SK-N-SH treated with all-trans-retinoic acid at 6 μM for 48 hours (cell line): ENCODE measurements at regions not wholly inside any gene's neighbourhood (a gene's known extent, or its start where the extent isn't known, plus 50 kb on each side); places are given as distances from the start of the nearest gene placed in this dataset.

Experiments used
- ATAC-seq: fragments of 200-7000 bp; cut with Tn5 transposase; 3 replicates; pipeline ENCODE4 v1.9.1; 2020; ENCODE audit warnings: mild to moderate bottlenecking, moderate library complexity
- ARNTL ChIP-seq: fragments of 450-650 bp; formaldehyde crosslinking; IDR thresholded peaks from 2 replicates; pipeline ENCODE4 v1.5.0; 2020; ENCODE audit warnings: low read depth, mild to moderate bottlenecking, moderate library complexity, borderline replicate concordance
- BACH2 ChIP-seq: fragments of 250-450 bp; sonication (Bioruptor Pico); IDR thresholded peaks from 2 replicates; pipeline ENCODE4 v1.9.0; 2021; ENCODE audit warnings: mild to moderate bottlenecking, borderline replicate concordance
- CREB5 ChIP-seq: fragments of 250-450 bp; sonication (Bioruptor Pico); IDR thresholded peaks from 2 replicates; pipeline ENCODE4 v1.5.1; 2020; ENCODE audit warnings: low read depth, mild to moderate bottlenecking, moderate library complexity
- CSDC2 ChIP-seq: fragments of 250-450 bp; sonication (Bioruptor Pico); IDR thresholded peaks from 2 replicates; pipeline ENCODE4 v1.5.0; 2020; ENCODE audit warnings: mild to moderate bottlenecking, moderate library complexity
- CSRNP3 ChIP-seq: fragments of 250-450 bp; sonication (Bioruptor Pico); IDR thresholded peaks from 2 replicates; pipeline ENCODE4 v1.5.1; 2021; ENCODE audit warnings: mild to moderate bottlenecking, moderate library complexity
- ESRRG ChIP-seq: fragments of 250-450 bp; sonication (Bioruptor Pico); IDR thresholded peaks from 2 replicates; pipeline ENCODE4 v1.6.1; 2021; ENCODE audit warnings: mild to moderate bottlenecking
- GLIS3 ChIP-seq: fragments of 250-450 bp; sonication (Bioruptor Pico); IDR thresholded peaks from 2 replicates; pipeline ENCODE4 v1.5.0; 2020; ENCODE audit warnings: mild to moderate bottlenecking, moderate library complexity
- ISL1 ChIP-seq: fragments of 250-450 bp; sonication (Bioruptor Pico); IDR thresholded peaks from 2 replicates; pipeline ENCODE4 v2.1.2; 2022; ENCODE audit warnings: mild to moderate bottlenecking, moderate library complexity
- OSR1 ChIP-seq: fragments of 250-450 bp; sonication (Bioruptor Pico); IDR thresholded peaks from 2 replicates; pipeline ENCODE4 v1.8.0; 2022; ENCODE audit warnings: moderate library complexity, mild to moderate bottlenecking, inconsistent platforms
- PATZ1 ChIP-seq: fragments of 250-450 bp; sonication (Bioruptor Pico); IDR thresholded peaks from 2 replicates; pipeline ENCODE4 v1.8.0; 2020; ENCODE audit warnings: mild to moderate bottlenecking, moderate library complexity, borderline replicate concordance
- POU6F1 ChIP-seq: fragments of 250-450 bp; sonication (Bioruptor Pico); IDR thresholded peaks from 2 replicates; pipeline ENCODE4 v1.8.0; 2021; ENCODE audit warnings: low read depth, mild to moderate bottlenecking, moderate library complexity, borderline replicate concordance
- PPARA ChIP-seq: fragments of 250-450 bp; sonication (Bioruptor Pico); IDR thresholded peaks from 2 replicates; pipeline ENCODE4 v1.5.0; 2020; ENCODE audit warnings: mild to moderate bottlenecking, borderline replicate concordance
- RARB ChIP-seq: fragments of 250-450 bp; sonication (Bioruptor Pico); IDR thresholded peaks from 2 replicates; pipeline ENCODE4 v1.8.0; 2021; ENCODE audit warnings: mild to moderate bottlenecking, moderate library complexity
- SNAI2 ChIP-seq: fragments of 250-450 bp; sonication (Bioruptor Pico); IDR thresholded peaks from 2 replicates; pipeline ENCODE4 v1.5.0; 2020; ENCODE audit warnings: mild to moderate bottlenecking, moderate library complexity
- TCF4 ChIP-seq: fragments of 250-450 bp; sonication (Bioruptor Pico); IDR thresholded peaks from 2 replicates; pipeline ENCODE4 v1.8.0; 2021; ENCODE audit warnings: mild to moderate bottlenecking, moderate library complexity, borderline replicate concordance
- TOX ChIP-seq: fragments of 250-450 bp; sonication (Bioruptor Pico); IDR thresholded peaks from 2 replicates; pipeline ENCODE4 v1.8.0; 2021; ENCODE audit warnings: mild to moderate bottlenecking, moderate library complexity, borderline replicate concordance
- TSHZ2 ChIP-seq: fragments of 250-450 bp; sonication (Bioruptor Pico); IDR thresholded peaks from 2 replicates; pipeline ENCODE4 v1.5.0; 2020; ENCODE audit warnings: mild to moderate bottlenecking, moderate library complexity
- ZC3H10 ChIP-seq: fragments of 250-450 bp; sonication (Bioruptor Pico); IDR thresholded peaks from 2 replicates; pipeline ENCODE4 v1.5.1; 2021; ENCODE audit warnings: mild to moderate bottlenecking, moderate library complexity
- ZFP3 ChIP-seq: fragments of 250-450 bp; sonication (Bioruptor Pico); IDR thresholded peaks from 2 replicates; pipeline ENCODE4 v1.5.0; 2020; ENCODE audit warnings: mild to moderate bottlenecking, moderate library complexity
- ZFP30 ChIP-seq: fragments of 450-650 bp; formaldehyde crosslinking; IDR thresholded peaks from 2 replicates; pipeline ENCODE4 v1.5.0; 2022; ENCODE audit warnings: mild to moderate bottlenecking, moderate library complexity
- ZNF565 ChIP-seq: fragments of 450-650 bp; formaldehyde crosslinking; conservative IDR thresholded peaks from 2 replicates; pipeline ENCODE4 v1.5.0; 2020; ENCODE audit warnings: low read depth, mild to moderate bottlenecking, moderate library complexity
- ZNF70 ChIP-seq: fragments of 450-650 bp; formaldehyde crosslinking; IDR thresholded peaks from 2 replicates; pipeline ENCODE4 v1.5.0; 2020; ENCODE audit warnings: mild to moderate bottlenecking, moderate library complexity
- ZNF8 ChIP-seq: fragments of 450-650 bp; formaldehyde crosslinking; IDR thresholded peaks from 2 replicates; pipeline ENCODE4 v1.5.0; 2020; ENCODE audit warnings: mild to moderate bottlenecking, moderate library complexity

- ATAC-seq = no peak
- TF ChIP-seq CSDC2 (no peak), ZNF8 (CRISPR knock-in tag) (no peak), ESRRG (no peak), PPARA (CRISPR knock-in tag) (no peak), CREB5 (CRISPR knock-in tag) (no peak), GLIS3 (no peak), OSR1 (no peak), POU6F1 (CRISPR knock-in tag) (no peak), TCF4 (CRISPR knock-in tag) (no peak), ZFP3 (CRISPR knock-in tag) (no peak), BACH2 (CRISPR knock-in tag) (no peak), SNAI2 (no peak)
These were observed 336.6 kb downstream of the EN1 start for GRCh38 chr2:118510807-118511206.

GRCh38 chr2:118509319-118510004, 338.0 kb downstream of the EN1 start:
- no peak for ATAC-seq
- TF ChIP-seq OSR1 (no peak), CREB5 (CRISPR knock-in tag) (no peak), PATZ1 (CRISPR knock-in tag) (no peak), SNAI2 (no peak), ESRRG (no peak), ZNF565 (CRISPR knock-in tag) (no peak)
- TF ChIP-seq, all 23 proteins: peak for 0

- no peak for ATAC-seq
- no peak for TF ChIP-seq RARB (CRISPR knock-in tag)
- TF ChIP-seq ARNTL (CRISPR knock-in tag) = no peak
- TF ChIP-seq CSRNP3 (CRISPR knock-in tag) = no peak
- no peak for TF ChIP-seq ZC3H10
- TF ChIP-seq ZFP3 (CRISPR knock-in tag) = no peak
- no peak for TF ChIP-seq CSDC2
- no peak for TF ChIP-seq SNAI2
- no peak for TF ChIP-seq ZNF70 (CRISPR knock-in tag)
- no peak for TF ChIP-seq ZNF565 (CRISPR knock-in tag)
- TF ChIP-seq TSHZ2 (CRISPR knock-in tag) = no peak
- TF ChIP-seq PPARA (CRISPR knock-in tag) = no peak
- TF ChIP-seq ESRRG = no peak
- no peak for TF ChIP-seq OSR1
- TF ChIP-seq TOX (CRISPR knock-in tag) = no peak
- TF ChIP-seq ZFP30 = no peak
- TF ChIP-seq ISL1 (CRISPR knock-in tag) = no peak
- TF ChIP-seq CREB5 (CRISPR knock-in tag) = no peak
- no peak for TF ChIP-seq POU6F1 (CRISPR knock-in tag)
These were observed 339.2 kb downstream of the EN1 start for GRCh38 chr2:118508282-118508681.
